Ishikawa (cell line): ENCODE measurements at regions not wholly inside any gene's neighbourhood (a gene's known extent, or its start where the extent isn't known, plus 50 kb on each side); places are given as distances from the start of the nearest gene placed in this dataset.

Experiments
- CEBPB ChIP-seq: IDR thresholded peaks from 2 replicates; pipeline ENCODE4 v1.6.1; 2012
- EP300 ChIP-seq: IDR thresholded peaks from 2 replicates; pipeline ENCODE4 v1.6.1; 2012; ENCODE audit warnings: borderline replicate concordance
- NFIC ChIP-seq: IDR thresholded peaks from 2 replicates; pipeline ENCODE4 v1.6.1; 2012
- REST ChIP-seq: IDR thresholded peaks from 2 replicates; pipeline ENCODE4 v1.6.1; 2012; ENCODE audit warnings: low read depth, mild to moderate bottlenecking
- TAF1 ChIP-seq: IDR thresholded peaks from 2 replicates; pipeline ENCODE4 v1.6.1; 2012; ENCODE audit warnings: low read depth, mild to moderate bottlenecking
- YY1 ChIP-seq: IDR thresholded peaks from 2 replicates; pipeline ENCODE4 v1.6.1; 2012; ENCODE audit warnings: low read depth
- ZBTB7A ChIP-seq: IDR thresholded peaks from 2 replicates; pipeline ENCODE4 v1.6.1; 2012; ENCODE audit warnings: low read depth
- TF ChIP-seq, protein P1 (sequence below): IDR thresholded peaks from 2 replicates; pipeline ENCODE4 v1.6.1; 2012

DNA sequence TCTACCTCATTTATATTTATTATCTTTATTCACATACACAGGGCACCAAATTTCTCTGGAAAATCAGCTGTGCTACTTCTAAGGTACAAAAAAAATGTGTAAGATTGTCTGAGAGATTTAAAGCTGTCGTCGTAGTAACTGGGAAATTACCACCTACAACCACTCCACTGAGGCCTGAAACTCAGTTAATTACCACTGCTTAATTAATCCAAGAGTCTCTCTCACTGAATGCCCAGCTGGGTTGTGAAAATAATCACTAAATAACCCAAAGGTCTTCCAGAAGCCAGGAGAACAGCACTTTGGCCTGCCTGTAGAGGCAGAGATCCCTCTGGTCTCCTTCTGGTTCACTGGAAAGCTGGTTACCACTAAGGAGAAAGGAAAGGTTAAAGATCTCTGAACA is 207.2 kb upstream of the TMPO start:
- no peak for TF ChIP-seq EP300
- no peak for TF ChIP-seq YY1
- TF ChIP-seq ZBTB7A = no peak
- TF ChIP-seq REST = no peak
- TF ChIP-seq, protein P1, sequence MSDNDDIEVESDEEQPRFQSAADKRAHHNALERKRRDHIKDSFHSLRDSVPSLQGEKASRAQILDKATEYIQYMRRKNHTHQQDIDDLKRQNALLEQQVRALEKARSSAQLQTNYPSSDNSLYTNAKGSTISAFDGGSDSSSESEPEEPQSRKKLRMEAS = no peak
- no peak for TF ChIP-seq CEBPB
- no peak for TF ChIP-seq TAF1
- TF ChIP-seq NFIC = no peak
